Bronchial epithelial cell (primary cell): ENCODE measurements at regions not wholly inside any gene's neighbourhood (a gene's known extent, or its start where the extent isn't known, plus 50 kb on each side); places are given as distances from the start of the nearest gene placed in this dataset.
A peak's percentile ranks its signal among the peaks of the same experiment; 100 is the strongest.

Experiments used
- DNase-seq: peaks from one replicate; pipeline ENCODE4 v3.0.0-alpha.2; 2010; ENCODE audit warnings: low read depth
- FAIRE-seq: peaks from 2 replicates; lab custom pipeline; 2011; peaks lifted over from hg19 to GRCh38; lab: Jason Lieb, UNC
- H3K27me3 ChIP-seq: 2 replicates; pipeline ENCODE4 v1.5.1; 2011; ENCODE audit warnings: low read length; ENCODE audit not compliant: control insufficient read depth, insufficient read depth
- H3K36me3 ChIP-seq: 2 replicates; pipeline ENCODE4 v1.5.1; 2011; ENCODE audit warnings: low read length; ENCODE audit not compliant: control insufficient read depth, insufficient read depth
- H3K4me3 ChIP-seq: 2 replicates; pipeline ENCODE4 v1.5.1; 2011; ENCODE audit warnings: mild to moderate bottlenecking, low read depth, low read length, control low read depth
- TF ChIP-seq, protein P1 (sequence below): IDR thresholded peaks from 2 replicates; pipeline ENCODE4 v1.5.1; 2011; ENCODE audit warnings: mild to moderate bottlenecking, moderate library complexity, low read length, control low read depth, inconsistent platforms; ENCODE audit not compliant: insufficient read depth, severe bottlenecking

DNA sequence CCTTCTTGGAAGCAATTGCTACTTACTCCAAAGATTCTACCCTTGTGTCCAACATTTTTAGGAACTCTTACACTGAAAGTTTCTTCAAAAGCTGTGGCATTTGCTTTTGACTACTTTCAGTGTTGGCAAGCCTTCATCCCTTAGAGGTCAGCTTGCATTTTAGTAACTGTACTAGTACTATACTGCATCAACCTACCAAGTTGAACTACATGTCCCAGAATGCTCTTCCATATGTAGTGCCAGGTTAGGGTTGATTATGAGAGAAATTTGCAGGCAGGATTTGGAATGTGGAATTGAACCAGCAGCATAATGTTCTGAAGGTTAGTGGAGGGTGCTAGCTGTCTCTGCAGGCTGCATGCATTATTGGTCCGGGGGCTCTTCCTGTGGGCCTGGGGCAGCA is 189.9 kb upstream of the FOXN2 start:
- no peaks in the 10 kb centered on the region for H3K36me3 ChIP-seq
- DNase-seq, result no peak
- TF ChIP-seq, protein P1, sequence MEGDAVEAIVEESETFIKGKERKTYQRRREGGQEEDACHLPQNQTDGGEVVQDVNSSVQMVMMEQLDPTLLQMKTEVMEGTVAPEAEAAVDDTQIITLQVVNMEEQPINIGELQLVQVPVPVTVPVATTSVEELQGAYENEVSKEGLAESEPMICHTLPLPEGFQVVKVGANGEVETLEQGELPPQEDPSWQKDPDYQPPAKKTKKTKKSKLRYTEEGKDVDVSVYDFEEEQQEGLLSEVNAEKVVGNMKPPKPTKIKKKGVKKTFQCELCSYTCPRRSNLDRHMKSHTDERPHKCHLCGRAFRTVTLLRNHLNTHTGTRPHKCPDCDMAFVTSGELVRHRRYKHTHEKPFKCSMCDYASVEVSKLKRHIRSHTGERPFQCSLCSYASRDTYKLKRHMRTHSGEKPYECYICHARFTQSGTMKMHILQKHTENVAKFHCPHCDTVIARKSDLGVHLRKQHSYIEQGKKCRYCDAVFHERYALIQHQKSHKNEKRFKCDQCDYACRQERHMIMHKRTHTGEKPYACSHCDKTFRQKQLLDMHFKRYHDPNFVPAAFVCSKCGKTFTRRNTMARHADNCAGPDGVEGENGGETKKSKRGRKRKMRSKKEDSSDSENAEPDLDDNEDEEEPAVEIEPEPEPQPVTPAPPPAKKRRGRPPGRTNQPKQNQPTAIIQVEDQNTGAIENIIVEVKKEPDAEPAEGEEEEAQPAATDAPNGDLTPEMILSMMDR, result no peak
- no peaks in the 10 kb centered on the region for H3K27me3 ChIP-seq
- FAIRE-seq, result no peak
- no peak overlapping the region for H3K4me3 ChIP-seq

- H3K4me3 ChIP-seq, result no peak overlapping the region
- no peaks in the 10 kb centered on the region for H3K27me3 ChIP-seq
- FAIRE-seq (no peak), DNase-seq (no peak)
- no peaks in the 10 kb centered on the region for H3K36me3 ChIP-seq
- TF ChIP-seq, protein P1, result no peak
Measured at GRCh38 chr2:48126162-48126561, 188.3 kb upstream of the FOXN2 start.

DNA sequence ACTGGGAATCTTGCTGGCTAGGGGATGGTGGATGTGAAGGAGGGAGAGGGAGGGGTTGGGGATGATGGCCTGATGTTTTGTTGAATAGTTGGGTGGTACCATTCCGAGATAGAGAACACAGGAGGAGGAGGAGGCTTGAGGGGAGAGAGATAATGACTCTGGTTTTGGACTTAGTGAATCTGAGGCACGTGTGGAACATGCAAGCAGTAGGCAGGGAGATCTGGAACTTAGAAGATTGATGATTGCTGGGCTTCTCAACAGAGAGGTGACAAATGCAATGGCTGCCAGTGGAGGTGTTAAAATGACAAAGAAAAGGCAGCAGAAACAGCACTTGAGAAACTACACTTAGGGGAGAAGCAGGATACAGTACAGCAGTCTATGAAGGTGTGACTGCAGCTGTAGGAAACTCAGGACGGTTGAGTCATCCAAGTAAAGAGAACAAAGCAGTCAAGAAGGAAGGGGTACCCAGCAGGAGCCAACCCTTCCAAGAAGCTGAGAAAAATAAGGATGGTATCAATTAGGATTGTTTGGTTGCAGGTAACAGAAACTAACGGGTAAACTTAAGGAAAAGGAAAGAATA is 186.8 kb upstream of the FOXN2 start:
- Histone ChIP-seq H3K36me3 (no peaks in the 10 kb centered on the region), H3K27me3 (no peaks in the 10 kb centered on the region), H3K4me3 (no peak overlapping the region)
- DNase-seq (peak; percentile 45), FAIRE-seq (no peak)
- TF ChIP-seq, protein P1, result no peak

GRCh38 chr2:48129293-48129950 is 185.1 kb upstream of the FOXN2 start:
- FAIRE-seq (no peak), DNase-seq (no peak)
- TF ChIP-seq, protein P1, result no peak
- no peak overlapping the region for H3K4me3 ChIP-seq
- H3K27me3 ChIP-seq, result no peaks in the 10 kb centered on the region
- H3K36me3 ChIP-seq, result no peaks in the 10 kb centered on the region

- TF ChIP-seq, protein P1, result no peak
- DNase-seq (peak; percentile 59), FAIRE-seq (no peak)
- Histone ChIP-seq H3K4me3 (no peak overlapping the region), H3K27me3 (no peaks in the 10 kb centered on the region), H3K36me3 (no peaks in the 10 kb centered on the region)
Measured at GRCh38 chr2:48131539-48132270, 182.8 kb upstream of the FOXN2 start.
